Anterior cingulate cortex (tissue), 58 donors: ENCODE measurements at regions not wholly inside any gene's neighbourhood (a gene's known extent, or its start where the extent isn't known, plus 50 kb on each side); places are given as distances from the start of the nearest gene placed in this dataset.

Experiments used
- DNase-seq, 58 donors: peaks; one replicate each; lab custom pipeline; 2025; lab: John Stamatoyannopoulos, UW

- DNase-seq, result no peak
Measured at GRCh38 chr1:226461087-226461486, 53.2 kb upstream of the PARP1 start.

GRCh38 chr1:226463925-226464586 is 56.2 kb upstream of the PARP1 start:
- no peak for DNase-seq

- DNase-seq, result peak in 18 of 58 donors; percentile 2 to 71 (median 34)
Measured at GRCh38 chr1:226464587-226464971, 56.7 kb upstream of the PARP1 start.

DNA sequence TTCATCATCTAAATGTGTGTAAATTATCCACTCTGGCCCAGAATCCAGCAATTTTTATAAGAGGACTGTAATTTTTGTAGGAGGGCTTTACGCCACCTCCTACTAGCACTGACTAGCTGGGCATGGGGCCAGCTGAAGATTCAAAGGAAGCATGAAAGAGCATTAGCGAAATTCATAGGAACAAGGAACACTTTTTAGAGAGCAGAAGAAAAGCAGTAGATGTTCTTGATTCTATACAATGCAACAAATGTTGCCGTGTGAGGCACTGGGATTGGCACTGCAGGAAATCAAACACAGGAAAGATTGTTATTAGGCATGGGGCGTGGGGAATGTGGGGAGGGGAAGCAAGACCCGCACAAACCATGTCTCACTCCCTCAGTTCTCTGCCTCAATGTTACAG is 58.4 kb upstream of the PARP1 start:
- peak in 32 of 58 donors; percentile 6 to 77 (median 37) for DNase-seq

- no peak for DNase-seq
Measured at GRCh38 chr1:226467443-226467842, 59.5 kb upstream of the PARP1 start.

DNA sequence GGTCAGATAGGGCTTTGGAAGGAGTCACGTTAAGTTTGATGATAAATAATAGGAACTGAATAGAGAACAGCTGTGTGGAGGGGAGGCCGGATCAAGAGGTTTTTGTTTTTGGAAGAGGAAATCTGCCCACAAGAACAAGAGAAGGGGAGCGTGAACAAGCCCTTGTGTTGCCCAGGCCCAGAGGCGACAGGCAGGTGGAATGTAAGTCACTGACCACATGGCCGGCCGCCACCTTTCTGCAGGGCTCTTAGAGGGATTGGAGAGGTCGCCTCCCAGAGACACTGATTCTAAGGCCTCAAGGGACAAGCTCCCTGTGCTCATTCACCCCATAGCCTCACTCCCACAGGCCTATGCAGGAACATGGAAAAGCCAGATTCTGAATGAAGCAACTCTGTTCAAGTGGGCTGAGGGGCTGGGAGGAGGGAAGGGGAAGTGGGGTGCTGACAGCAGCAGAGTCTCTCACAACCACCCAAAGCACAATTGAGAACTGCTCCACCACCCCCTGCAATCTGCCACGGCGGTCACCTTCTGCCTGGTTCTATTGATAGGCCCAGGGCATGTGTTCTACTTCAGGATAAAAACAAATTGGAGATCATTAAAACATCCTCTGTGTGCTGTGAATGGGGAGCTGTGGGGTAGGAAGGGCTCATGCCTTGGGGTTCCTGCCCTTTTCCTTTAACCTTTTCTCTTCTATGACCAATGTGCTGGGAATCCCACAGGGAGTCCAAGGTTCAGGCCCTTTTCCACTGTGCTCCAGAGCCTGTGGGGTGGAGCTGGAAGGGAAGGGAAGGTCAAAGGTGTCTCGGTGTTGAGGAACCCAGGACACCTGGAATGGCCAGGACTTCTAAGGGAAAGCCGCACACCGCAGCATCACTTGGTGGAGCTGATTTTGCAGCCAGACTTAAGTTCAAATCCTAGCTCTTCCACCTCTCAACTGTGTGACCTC is 63.3 kb upstream of the PARP1 start:
- DNase-seq, result no peak

- DNase-seq, result no peak
Measured at GRCh38 chr1:226473325-226473724, 65.4 kb upstream of the PARP1 start.

GRCh38 chr1:226474041-226474440 is 66.1 kb upstream of the PARP1 start:
- peak in 2 of 58 donors; percentile 22 to 23 for DNase-seq

GRCh38 chr1:226474443-226475141 is 66.7 kb upstream of the PARP1 start:
- DNase-seq, result peak in 1 of 58 donors; percentile 17

DNA sequence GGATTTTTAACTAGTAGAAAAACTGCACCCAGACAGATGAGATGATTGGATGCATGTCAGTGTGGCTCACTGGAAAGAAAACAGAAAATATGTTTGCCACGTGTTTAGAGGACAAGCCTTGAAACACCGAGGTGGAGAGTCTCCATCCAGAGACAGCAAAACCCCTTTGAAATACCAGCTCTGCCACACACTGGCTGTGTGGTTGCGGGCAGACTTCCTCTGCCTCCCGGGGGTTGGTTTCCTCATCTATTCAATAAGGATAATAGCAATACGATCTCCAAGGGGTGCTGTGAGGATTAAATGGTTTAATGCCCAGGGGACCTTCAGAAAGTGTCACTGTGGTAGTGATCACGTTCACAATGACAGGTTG is 67.2 kb upstream of the PARP1 start:
- no peak for DNase-seq

DNA sequence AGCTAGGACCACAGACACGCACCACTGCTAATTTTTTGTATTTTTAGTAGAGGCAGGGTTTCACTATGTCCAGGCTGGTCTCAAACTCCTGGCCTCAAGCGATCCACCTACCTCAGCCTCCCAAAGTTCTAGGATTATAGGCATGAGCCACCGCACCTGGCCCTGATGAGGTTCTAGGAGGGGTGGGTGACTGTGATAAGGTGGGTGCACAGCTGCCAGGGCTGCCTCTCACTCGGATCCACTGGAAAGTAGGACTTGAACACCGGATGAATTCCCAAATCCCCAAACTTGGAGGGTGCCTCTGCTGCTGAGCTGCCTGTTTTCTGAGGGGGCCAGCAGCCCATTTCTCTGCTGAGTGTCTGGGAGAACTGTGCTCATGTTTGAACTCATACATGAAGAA is 68.2 kb upstream of the PARP1 start:
- DNase-seq, result no peak

DNA sequence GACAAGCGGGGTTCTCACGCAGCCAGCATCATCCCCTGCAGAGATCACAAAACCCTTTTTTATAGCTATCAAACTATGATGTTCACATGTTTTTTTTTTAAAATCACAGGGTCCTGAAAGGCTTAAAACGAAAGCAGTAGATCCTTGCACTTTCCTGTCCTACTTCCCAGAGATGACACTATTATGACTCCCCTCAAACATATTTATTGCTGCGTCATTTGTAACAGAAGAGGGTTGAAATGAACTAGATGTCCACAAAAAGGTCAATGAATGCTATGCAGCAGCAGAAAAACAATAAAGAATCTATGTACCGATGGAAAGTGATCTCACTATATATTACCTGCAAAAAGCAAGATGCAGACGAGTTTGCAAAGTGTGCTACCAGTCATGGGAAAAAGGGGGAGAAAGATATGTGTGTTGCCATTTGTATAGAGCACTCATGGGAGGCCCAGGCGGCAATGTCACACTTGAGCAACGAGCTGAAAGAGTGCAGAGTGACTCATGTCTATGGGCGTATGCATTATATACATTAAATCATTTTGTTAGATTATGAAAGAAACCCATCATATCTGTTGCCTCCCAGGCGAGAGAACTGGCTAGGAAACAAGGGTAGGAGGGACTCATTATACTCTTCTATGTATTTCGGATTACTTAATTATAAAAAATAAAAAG is 68.9 kb upstream of the PARP1 start:
- DNase-seq, result peak in 2 of 58 donors; percentile 16 to 20

DNA sequence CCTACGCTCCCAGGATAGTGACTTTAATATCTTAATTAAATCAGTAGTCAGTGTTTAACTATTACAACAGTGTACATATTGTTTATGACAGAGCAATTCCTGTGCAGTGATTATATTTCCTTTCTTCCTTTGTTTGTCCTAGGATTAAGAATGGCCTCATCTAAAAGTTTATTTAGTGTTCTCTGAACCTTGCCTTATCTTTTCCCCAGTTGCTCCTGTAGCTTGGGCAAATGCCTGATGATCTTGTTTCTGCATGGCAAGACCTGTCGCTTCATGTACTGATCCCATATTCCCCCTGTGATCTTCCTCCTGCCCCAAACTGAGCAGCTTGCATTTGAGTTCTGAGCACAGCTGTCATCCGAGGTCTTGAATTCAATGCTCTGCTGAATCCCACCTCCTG is 69.1 kb upstream of the STUM start:
- DNase-seq, result no peak

DNA sequence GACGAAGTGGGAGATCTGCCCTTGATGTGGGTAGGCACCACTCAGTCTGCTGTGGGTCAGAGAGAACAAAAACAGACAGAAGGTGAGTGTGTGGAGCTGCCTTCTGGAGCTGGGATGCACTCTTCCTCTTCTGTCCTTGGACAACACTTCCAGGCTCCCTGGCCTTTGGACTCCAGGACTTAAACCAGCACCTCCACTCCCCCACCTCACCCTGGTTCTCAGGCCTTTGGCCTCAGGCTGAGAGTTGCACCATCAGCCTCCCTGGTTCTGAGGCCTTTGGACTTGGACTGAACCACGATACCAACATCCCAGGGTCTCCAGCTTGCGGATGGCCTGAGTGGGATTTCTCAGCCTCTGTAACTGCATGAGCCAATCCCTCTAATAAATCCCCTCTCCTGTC is 68.1 kb upstream of the STUM start:
- DNase-seq, result no peak

DNA sequence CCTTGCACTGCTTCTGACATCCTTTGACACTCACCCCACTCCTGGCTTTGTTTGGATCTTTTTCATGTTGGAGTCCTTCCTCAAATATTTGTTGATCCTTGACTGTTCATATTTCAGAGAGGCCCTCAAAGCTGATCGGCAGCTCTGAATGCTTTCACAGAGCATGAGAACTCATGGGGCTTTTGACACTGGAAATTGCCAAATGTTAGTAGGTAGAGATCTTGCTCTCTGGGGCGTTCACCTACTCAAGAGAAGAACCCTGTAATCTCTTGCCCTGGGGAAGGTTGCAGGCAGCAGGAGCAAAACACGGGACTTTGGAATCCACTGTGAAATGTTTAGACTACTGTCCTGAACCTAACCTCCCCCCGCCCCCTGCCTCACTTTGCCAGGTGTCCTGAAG is 67.4 kb upstream of the STUM start:
- DNase-seq, result no peak

DNA sequence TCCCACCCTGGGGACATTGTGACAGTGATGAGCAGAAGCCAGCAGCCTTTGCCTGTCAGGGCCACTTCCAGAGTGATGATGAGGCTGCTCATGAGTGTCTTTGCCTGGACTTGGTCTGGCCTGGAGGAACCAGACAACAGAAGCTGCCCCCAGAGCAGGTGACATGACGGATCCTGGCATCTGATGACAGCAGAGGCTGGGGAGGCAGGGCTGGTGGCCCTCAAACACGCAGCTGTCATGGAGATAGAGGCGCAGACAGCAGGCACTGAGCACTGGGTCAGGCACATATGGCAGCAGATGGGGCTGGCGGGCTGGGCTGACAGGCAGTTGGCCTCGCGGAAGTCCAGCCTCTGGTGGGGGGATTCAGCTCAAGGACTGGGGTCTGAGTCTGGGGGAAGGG is 66.4 kb upstream of the STUM start:
- DNase-seq, result no peak

GRCh38 chr1:226482975-226483700 is 65.4 kb upstream of the STUM start:
- DNase-seq, result no peak

DNA sequence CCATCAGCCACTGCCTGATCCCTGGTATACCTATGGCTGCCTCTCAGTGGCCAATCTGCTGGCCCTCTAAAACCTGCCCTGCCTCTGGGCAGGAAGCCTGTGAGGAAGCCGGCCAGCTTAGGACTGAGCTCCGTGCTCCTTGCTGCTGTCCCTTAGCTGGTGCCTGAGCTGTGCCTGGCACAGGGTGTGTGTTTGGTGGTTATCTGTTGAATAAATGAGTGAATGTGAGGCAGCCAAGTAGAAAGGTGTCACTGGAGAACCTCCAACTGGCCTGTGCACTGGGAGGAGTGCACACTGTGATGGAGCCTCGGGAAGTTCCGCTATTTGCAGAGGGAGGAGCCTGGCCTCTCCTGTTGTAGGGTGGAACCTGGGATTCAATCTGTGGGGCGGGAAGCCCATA is 63.4 kb upstream of the STUM start:
- no peak for DNase-seq

GRCh38 chr1:226486161-226486560 is 62.4 kb upstream of the STUM start:
- DNase-seq, result no peak

DNA sequence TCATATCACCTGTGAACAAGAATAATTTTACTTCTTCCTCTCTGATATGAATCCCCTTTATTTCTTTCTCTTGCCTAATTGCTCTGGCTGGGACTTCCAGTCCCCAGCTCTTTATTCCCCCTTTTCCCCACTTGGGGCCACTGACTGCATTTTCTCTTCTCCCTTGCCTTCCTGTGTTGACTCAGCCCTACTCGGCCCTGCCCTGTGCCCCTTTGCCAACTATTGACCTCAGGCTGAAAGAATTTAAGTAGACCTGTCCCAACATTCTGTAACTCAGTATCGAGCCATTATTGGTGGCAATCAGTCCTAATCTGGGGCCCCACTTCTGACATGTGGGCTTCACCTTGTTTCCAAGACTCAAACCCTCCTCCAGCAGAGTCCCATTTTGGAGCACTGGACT is 60.6 kb upstream of the STUM start:
- no peak for DNase-seq
